Lower leg skin (tissue), 3 donors: ENCODE measurements at regions not wholly inside any gene's neighbourhood (a gene's known extent, or its start where the extent isn't known, plus 50 kb on each side); places are given as distances from the start of the nearest gene placed in this dataset.

Experiments
- CTCF ChIP-seq, 3 donors: fragments of 450-650 bp; IDR thresholded peaks; one replicate each; pipeline ENCODE4 v1.5.1; 2016; ENCODE audit warnings: antibody characterized with exemption in 3 of 3, mild to moderate bottlenecking in 3 of 3, moderate library complexity in 2 of 3
- POLR2A ChIP-seq, 2 donors: fragments of 450-650 bp; IDR thresholded peaks; one replicate each; pipeline ENCODE4 v1.6.1; 2016 to 2017; ENCODE audit warnings: antibody characterized with exemption in 2 of 2, mild to moderate bottlenecking in 1 of 2, moderate library complexity in 1 of 2

GRCh38 chr2:100641125-100641435 is 78.3 kb downstream of the PDCL3 start:
- TF ChIP-seq CTCF (IDR thresholded peaks at IDR 0.05) (no peak), POLR2A (IDR thresholded peaks at IDR 0.05) (no peak)
